HG02571 (cell line): ENCODE measurements at regions not wholly inside any gene's neighbourhood (a gene's known extent, or its start where the extent isn't known, plus 50 kb on each side); places are given as distances from the start of the nearest gene placed in this dataset.

Experiments used
- ATAC-seq: cut with Tn5 transposase; IDR thresholded peaks from one replicate; pipeline ENCODE4 v1.9.1; 2021; ENCODE audit warnings: mild to moderate bottlenecking, moderate library complexity; ENCODE audit not compliant: unreplicated experiment

DNA sequence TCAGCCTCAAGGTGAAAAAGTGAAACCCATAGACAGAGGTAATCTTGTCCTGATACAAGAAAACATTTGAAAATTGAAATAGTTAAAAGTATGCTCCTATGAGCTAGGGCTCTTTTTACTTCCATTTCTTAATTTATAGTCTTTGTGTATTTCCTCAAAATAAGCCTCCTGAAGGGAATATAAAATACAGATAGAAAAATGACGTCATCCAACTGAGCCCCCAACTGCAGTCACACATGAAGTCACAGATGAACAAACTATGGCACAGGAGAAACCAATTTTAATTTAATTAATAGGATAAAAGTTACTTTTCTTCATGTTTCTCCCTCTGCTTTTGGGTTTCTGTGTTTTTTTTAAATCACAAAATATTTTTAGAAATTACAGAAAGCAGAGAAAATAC is 280.3 kb downstream of the HTR7 start:
- no peak for ATAC-seq

GRCh38 chr10:90579602-90580242 is 278.1 kb downstream of the HTR7 start:
- no peak for ATAC-seq

DNA sequence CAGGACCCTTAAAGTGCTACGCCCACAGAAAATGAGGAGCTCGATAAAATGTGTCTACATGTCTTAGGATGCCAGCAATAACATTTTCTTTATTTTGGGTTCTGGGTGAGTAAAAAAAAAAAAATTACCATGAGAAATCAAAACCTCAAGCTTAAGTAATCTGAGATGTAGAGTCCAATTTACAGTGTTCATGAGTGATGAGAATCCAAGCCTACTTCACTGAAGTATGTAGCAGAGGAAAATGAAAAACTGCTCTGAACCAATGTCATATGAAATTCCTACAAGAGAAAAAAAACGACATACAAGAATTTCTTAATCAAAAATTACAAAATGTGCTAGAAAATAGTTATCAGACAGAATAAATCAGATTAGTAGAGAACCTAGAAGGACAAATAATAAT is 274.4 kb downstream of the HTR7 start:
- ATAC-seq = no peak

DNA sequence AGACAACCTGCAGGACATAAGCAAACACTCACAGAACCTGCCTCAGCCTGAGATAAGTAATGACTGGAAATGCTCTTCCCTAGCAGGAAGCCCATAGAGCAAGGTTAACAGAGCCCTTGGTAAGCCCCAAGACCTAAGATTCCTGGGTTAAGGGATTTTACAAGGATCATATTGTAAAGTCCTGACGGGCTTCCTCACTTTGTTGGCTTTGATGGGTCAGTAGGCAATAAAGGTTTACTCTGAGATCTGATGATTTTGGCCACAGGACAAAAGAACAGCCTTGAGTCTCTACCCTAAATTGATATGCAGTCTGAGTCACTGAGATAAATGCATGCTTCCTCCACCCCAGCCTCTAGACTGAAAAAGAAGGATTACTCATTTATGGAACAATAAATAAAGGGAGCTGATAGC is 270.8 kb downstream of the HTR7 start:
- no peak for ATAC-seq

DNA sequence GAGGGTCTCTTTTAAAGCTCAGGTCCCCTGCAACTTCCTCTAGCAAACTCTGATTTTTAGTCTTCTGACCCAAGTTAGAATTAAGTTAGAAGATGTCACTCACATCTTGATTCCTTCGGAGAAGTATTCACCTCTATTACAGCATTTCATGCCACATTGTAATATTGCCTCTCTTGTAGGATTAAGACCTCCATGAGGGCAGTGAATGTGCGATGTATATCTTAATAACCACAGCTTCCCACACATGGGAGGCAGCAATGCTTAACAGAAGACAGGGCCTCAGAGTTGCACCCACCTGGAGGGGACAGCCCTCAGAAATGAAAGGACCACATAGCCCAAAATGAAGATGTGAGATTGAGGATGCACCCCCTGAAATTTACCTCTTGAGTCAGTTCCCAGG is 270.3 kb downstream of the HTR7 start:
- ATAC-seq = no peak

- no peak for ATAC-seq
Observed at GRCh38 chr10:90588222-90588621, 269.6 kb downstream of the HTR7 start.

DNA sequence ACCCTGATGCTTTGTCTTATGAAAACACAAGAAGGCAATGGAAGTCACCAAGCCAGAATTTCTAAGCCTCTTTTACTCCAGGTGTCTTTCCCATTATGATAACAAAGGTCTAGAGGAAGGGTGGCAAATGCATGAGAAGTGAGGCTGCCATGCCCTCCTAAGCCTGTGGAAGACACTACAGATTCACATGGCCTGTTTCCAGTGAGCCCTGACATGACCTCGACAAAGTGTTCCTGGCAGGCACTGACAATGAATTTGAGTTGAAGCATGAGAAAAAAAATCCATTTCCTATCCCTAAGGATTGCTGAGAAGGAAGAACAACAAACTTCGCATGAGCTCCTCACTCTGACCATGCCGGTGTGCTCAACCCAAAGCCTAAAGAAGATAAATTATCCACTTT is 268.0 kb downstream of the HTR7 start:
- no peak for ATAC-seq

DNA sequence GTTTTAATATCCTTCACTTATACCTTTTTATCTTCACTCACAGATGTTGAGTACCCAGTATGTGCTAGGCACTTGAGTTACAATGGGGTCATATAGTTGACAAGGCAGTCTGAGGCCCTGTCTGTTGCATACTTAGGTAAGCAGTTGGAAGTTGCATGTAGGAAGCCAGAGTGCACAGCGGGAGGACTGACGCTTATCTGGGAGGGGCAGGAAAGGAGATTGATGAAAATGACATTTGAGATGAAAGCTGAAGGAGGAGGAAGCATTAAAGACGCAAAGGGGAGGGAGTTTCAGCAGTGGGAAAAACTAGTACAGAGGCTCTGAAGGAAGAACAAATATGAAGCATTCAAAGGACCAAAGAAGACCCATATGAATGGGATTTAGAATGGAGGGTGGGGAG is 266.2 kb downstream of the HTR7 start:
- no peak for ATAC-seq

- no peak for ATAC-seq
Observed at GRCh38 chr10:90592638-90593302, 265.1 kb downstream of the HTR7 start.

DNA sequence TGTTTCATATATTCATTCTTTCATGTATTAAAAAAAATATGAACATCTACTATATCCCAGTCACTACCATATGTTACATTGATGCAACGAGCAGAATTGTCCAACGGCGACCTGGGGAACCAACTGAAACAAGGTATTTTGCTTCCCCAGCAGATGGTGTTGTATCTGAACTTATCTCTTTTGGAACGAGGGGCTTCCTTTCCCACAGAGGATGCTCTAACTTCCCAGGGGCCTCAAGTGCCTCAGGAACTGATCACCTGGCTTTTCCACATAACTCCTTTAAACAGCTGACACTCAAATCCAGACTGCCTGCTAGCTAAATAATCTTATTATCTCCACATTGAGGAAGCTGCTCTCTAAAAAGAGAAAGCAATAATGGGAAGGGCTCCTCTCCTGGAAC is 259.3 kb downstream of the HTR7 start:
- ATAC-seq = no peak

GRCh38 chr10:90602862-90603610 is 254.8 kb downstream of the HTR7 start:
- no peak for ATAC-seq

DNA sequence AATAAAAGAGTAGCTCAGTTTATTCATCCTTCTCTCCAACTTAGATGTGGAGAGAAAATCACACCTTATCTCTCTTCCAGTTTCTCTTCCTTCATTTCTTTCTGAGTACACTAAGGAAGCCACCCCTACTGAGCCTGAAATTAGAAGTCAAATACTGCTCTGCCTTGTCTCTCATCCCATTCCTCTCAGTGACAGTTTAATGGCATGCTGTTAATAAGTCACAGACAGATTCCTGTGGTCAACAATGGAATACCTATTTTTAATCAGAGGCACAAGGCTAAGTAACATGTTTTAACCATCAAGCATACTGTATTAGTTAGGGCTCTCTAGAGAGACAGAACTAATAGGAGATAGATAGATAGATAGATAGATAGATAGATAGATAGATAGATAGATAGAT is 253.2 kb downstream of the HTR7 start:
- no peak for ATAC-seq

DNA sequence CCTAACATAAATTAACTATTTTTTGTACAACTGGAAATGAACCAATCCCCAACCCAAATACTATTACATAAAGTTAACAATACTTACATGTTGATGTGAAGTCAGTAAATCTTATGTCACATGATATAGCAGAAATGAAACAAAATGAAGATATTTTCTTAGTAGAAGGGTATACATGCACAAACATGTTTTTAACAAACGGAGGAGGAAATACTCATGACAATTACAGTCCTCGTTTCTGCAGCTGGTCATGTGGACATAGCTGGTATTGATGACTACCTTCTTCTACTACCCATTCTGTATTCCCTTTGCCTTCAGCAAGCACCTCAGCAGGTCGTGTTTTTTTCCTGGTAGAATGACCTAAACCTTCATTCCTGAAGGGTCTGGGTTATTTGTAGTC is 252.3 kb downstream of the HTR7 start:
- ATAC-seq = no peak

DNA sequence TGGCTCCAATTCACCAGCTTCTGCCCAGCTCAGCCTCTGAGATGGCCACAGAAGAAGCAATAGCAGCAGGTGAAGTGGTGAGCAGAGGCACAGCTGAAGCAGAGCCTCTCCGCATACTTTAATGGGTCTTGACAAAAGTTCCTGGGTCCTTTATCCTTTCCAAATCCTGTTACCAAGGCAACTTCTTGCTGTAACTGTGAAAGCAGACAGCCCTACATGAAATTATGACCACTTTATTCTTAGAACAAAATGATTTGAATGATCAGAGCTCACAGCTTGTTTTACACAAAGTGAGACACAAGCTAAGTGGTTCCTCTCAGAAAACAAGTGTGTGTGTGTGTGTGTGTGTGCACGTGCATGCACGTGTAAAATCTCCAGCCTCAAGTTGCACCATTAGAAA is 245.6 kb downstream of the HTR7 start:
- ATAC-seq = no peak

DNA sequence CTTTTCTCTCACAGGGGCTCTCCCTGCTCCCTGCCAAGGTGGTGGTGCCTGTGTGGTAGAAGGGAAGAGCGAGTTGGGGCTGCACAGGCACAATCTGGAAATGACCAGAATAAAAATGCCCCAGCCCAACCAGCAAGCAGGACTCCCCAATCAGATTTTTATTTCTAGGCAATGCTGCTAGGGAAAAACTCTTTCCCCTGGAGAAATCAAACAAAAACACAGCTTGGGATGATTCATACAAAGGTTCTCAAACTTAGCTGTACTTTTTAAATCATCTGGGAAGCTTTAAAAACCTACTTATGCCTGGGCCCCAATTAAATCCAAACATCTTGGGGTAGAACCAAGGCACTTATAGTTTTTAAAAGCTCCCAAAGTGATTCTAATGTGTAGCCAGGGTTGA is 243.2 kb downstream of the HTR7 start:
- no peak for ATAC-seq

DNA sequence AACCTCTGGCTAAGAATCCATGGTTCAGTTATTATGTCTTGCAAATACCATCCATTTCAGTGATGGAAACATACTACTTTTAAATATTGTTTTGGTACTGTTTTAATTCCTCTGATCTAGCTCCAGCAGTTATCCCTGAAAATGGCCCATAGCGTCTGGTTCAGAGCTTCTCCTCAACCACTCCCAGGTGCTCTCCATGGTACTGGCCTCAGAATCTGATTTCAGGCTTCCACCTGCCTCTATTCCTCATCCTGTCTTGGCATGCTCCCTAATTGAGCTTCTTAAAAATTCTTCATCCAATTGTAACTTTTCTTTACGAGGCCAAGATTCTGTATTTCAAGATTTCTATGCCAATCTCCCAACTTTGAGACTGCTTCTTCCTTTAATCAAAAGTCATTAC is 236.3 kb downstream of the HTR7 start:
- no peak for ATAC-seq

- ATAC-seq = no peak
Observed at GRCh38 chr10:90635111-90635765, 222.6 kb downstream of the HTR7 start.

DNA sequence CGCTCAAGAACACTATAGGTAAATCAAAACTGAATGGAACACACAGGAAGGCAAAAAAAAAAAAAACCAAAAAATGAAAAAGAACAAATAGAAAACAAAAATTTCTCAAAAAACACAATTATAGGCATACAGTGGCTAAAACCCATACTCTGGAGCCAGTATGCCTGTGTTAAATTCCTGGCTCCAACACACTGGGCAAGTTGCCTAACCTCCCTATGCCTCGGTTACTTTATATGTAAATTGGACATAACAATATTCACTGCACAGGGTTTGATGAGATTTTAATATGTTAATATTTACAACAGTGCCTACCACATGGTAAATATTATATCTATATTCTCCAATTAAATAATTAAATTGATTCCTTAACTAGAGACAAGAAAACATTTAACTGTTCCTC is 217.1 kb downstream of the HTR7 start:
- no peak for ATAC-seq

GRCh38 chr10:90641731-90642130 is 216.1 kb downstream of the HTR7 start:
- no peak for ATAC-seq

- no peak for ATAC-seq
Observed at GRCh38 chr10:90642136-90642535, 215.7 kb downstream of the HTR7 start.

DNA sequence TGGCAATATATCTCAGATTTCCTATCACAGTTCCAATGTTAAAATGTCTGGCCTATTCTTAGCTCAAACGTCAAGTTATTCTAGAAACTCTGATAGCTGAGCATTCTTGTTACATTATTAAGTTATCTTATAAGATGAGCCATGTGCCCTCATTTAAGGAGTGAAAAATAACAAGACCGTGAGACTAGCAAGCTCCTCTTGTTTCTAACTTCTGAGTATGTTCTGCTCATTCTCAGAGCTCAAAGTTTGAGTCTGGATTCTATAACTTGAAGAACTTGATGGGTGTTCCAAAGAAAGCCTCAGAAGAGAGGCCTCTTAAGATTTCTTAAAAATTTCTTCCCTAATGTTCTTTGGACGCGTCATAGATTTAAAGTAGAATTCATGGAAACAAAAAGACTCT is 215.2 kb downstream of the HTR7 start:
- ATAC-seq = no peak

- ATAC-seq = no peak
Observed at GRCh38 chr10:90644165-90644564, 213.7 kb downstream of the HTR7 start.
